Tibial nerve (tissue), 4 donors: ENCODE measurements at regions not wholly inside any gene's neighbourhood (a gene's known extent, or its start where the extent isn't known, plus 50 kb on each side); places are given as distances from the start of the nearest gene placed in this dataset.

Source experiments
- EP300 ChIP-seq, 2 donors: sonication (generic); formaldehyde crosslinking; IDR thresholded peaks; one replicate each; pipeline ENCODE4 v1.6.1; 2017; ENCODE audit warnings: antibody characterized with exemption in 2 of 2, mild to moderate bottlenecking in 1 of 2
- POLR2A ChIP-seq, 2 donors: fragments of 450-650 bp; IDR thresholded peaks; one replicate each; pipeline ENCODE4 v1.6.1; 2017; ENCODE audit warnings: antibody characterized with exemption in 2 of 2, mild to moderate bottlenecking in 2 of 2, moderate library complexity in 2 of 2
- TF ChIP-seq, protein P1 (sequence below), 5 experiments: fragments of 200-600 bp in 3 of 5; fragments of 450-650 bp in 2 of 5; sonication (generic) in 3 of 5; IDR thresholded peaks; one replicate each; pipeline ENCODE4 v1.5.1; 2016 to 2019; ENCODE audit warnings: antibody characterized with exemption in 5 of 5, mild to moderate bottlenecking in 3 of 5, moderate library complexity in 2 of 5

DNA sequence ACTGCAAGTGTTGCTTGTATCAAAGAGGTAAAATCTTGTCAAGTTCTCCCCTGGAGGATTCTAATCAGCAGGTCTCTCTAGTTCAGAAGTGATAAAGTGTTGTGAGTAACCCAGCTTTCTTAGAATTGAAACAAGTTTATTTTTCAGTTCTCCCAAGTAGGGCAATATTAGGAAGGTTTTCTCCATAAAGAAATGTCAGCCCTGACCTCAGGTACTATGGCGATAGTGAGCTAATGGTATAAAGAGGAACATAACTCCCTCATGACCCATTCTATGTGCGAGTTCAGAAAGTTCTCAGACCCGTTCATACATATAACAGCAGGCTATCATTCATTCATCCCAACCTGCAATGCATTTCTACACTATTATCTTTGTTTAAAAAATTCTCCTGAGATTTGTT, 421.1 kb upstream of the SETBP1 start:
- TF ChIP-seq, protein P1, sequence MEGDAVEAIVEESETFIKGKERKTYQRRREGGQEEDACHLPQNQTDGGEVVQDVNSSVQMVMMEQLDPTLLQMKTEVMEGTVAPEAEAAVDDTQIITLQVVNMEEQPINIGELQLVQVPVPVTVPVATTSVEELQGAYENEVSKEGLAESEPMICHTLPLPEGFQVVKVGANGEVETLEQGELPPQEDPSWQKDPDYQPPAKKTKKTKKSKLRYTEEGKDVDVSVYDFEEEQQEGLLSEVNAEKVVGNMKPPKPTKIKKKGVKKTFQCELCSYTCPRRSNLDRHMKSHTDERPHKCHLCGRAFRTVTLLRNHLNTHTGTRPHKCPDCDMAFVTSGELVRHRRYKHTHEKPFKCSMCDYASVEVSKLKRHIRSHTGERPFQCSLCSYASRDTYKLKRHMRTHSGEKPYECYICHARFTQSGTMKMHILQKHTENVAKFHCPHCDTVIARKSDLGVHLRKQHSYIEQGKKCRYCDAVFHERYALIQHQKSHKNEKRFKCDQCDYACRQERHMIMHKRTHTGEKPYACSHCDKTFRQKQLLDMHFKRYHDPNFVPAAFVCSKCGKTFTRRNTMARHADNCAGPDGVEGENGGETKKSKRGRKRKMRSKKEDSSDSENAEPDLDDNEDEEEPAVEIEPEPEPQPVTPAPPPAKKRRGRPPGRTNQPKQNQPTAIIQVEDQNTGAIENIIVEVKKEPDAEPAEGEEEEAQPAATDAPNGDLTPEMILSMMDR (IDR thresholded peaks at IDR 0.05): no peak
- TF ChIP-seq POLR2A (IDR thresholded peaks at IDR 0.05): no peak
- no peak for TF ChIP-seq EP300 (IDR thresholded peaks at IDR 0.05)
